ENCODE measurements at regions not wholly inside any gene's neighbourhood (a gene's known extent, or its start where the extent isn't known, plus 50 kb on each side); places are given as distances from the start of the nearest gene placed in this dataset.

DNA sequence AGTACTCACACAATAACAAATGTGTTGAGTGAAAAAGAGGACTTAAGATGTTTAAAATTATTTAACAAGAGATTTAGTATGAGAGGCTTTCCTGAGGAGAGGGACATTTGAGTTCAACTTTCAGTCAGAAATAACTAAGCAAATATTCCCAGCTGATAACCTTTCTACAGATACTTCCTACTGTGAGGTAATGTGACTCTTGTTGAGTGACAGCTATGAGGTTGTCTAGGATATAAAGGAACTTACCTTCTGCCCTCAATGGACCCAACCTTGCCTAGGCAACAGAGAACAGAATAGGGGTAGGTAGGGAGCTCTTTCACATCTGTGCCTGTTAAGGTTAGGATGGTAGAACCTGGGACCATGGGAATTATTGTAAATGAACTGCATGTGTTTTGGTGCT lies 54.7 kb downstream of the GLUD2 start:
- no peak for DNase-seq

DNA sequence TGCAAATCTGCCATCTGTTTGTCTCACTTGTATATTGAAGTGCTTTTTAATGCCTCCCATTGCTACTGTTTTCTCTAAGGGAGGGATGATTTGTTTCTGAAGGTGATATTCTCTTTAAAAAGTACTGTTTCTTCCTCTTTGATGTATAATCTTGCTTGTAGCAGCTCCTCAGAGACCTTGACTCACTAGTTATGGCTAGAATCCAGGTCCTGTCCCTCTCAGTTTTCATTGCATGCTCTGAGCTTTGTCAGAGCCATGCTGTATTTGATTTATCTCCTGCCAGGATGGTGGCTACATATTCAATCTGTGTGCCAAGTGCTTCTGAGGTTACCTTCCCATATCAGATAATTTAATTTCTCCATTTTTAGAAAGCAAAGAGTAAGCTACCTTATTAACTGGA lies 56.0 kb downstream of the GLUD2 start:
- DNase-seq: no peak

DNA sequence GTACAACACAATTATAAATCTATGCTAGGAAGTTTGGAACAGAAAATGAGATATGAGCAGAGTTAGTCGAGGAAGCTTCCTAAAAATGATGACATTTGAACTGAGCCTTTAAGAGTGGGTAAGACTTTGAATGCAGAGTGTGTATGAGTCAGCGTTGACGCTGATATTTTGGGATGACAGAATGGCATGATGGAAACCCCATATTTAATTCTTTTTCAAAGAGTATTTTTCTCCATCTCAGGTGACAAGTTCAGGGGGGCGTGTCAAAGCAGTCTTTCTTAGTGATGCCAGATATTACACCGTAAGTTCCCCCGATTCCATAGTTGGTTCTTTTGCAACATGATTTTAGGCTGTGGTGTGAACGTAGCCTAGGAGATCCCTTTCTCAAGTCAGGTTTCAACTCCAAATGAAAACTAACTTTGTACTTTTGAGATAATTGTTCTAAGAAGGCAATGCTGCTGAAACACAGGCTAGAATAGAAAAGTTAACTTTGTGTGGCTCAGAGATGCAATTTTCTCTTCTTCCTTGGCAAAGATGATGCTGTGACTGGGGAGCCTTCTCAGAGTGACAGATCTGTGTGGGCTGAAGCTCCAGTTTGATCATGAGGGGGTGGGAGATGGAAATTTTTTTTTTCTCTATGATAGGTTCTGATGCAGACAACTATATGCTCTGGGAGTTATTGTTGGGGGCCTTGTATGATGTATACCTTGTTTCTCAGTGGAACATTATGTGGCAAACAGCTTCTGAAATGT lies 59.2 kb downstream of the GLUD2 start:
- no peak for DNase-seq

DNA sequence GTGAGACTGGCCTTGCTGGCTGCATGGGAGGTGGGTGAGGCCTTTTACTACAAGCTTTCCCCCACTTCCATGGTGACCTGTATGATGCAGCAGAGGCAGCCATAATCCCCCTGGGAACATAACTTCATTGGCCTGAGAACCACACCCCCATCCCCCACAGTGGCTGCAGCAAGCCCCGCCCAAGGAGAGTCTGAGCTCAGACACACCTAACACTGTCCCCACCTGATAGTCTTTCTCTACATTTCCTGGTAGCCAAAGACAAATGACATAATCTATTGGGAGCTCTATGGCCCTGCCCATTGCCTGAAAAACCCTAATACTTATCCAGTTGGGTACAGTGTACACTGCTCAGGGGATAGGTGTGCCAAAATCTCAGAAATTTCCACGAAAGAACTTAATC lies 62.6 kb downstream of the GLUD2 start:
- no peak for DNase-seq

DNA sequence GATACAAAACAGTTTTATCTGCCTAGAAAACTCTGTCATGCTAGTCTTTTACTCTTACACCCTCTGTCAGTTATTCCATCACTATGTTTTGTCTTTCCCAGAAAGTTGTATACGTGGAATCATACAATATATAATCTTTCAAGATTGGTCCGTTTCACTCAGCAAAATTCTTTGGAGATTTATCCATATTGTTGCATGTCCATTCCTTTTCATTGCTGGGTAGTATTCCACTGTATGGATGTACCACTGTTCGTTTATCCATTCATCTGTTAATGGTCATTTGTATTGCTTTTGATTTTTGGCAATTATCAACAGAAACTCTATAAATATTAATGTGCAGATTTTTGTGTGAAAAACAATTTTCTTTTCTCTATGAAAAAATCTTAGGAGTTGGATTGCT lies 63.1 kb downstream of the GLUD2 start:
- no peak for DNase-seq

DNA sequence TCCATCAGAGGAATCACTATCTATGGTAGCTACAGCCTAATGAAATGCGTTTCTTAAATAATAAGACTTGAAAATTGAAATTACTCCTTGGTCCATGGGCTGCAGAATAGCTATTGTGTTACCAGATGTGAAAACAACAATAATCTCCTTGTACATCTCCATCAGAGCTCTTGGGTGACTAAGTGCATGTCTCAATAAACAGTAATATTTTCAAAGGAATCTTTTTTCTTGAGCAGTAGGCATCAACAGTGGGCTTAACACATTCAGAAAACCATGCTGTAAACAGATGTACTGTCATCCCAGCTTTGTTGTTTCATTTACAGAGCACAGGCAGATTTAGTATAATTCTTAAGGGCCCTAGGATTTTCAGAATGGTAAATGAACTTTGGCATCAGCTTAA lies 67.3 kb downstream of the GLUD2 start:
- DNase-seq: no peak

DNA sequence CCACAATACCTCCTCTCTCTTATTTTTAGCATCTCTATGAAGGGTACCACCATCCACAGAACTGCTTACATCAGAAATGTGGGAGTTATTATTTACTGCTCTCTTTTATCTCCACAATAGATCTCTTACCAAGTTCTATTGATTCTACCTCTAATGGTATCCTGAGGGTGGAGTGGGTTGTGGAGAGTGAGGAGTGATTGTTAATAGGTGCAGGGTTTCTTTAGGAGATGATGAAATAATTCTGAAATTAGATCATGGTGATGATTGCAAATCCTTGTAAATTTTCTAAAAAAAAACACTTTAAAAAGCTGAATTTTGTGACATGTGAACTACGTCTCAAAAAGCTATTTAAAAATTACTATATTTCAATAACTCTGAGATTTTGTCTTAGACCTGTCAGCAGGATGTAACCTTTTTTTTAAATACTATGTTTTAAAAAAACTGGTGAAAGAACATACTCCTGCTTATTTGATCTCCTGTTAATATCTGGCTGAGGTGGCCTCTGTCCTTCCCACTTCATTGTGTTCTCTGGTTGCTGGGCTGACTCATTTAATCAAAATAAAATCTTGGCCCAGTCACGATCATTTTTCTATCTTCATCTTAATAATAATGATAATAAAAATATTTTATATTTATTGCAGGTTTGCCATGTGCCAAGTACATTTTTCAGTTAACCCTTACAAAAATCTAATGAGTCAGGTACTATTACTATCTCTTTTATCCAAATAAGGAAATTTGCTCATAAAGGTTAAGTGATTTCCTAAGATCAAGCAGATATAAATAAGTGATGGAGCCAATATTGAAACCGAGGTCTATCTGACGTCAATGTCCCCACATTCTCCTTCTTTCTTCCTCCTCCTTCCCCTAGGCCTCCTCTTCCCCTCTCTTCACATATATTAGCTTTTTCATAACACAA lies 73.5 kb downstream of the GLUD2 start:
- no peak for DNase-seq

DNA sequence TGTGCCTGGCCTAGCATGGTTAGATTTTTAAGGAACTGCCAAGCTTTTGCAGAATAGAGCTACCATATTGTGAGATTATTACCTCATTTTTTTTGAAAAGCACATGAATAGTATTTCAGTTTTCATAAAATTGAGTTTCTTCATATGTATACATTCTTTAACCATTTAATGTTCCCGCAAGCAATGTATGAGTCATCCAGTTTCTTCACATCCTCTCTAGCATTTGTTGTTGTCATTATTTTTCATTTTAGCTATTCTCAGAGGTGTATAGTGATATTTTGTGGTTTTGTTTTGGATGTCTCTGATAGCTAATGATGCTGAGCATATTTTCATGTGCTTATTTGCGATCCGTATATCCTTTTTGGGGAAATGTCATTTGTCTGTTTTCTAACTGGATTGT lies 74.9 kb downstream of the GLUD2 start:
- no peak for DNase-seq

DNA sequence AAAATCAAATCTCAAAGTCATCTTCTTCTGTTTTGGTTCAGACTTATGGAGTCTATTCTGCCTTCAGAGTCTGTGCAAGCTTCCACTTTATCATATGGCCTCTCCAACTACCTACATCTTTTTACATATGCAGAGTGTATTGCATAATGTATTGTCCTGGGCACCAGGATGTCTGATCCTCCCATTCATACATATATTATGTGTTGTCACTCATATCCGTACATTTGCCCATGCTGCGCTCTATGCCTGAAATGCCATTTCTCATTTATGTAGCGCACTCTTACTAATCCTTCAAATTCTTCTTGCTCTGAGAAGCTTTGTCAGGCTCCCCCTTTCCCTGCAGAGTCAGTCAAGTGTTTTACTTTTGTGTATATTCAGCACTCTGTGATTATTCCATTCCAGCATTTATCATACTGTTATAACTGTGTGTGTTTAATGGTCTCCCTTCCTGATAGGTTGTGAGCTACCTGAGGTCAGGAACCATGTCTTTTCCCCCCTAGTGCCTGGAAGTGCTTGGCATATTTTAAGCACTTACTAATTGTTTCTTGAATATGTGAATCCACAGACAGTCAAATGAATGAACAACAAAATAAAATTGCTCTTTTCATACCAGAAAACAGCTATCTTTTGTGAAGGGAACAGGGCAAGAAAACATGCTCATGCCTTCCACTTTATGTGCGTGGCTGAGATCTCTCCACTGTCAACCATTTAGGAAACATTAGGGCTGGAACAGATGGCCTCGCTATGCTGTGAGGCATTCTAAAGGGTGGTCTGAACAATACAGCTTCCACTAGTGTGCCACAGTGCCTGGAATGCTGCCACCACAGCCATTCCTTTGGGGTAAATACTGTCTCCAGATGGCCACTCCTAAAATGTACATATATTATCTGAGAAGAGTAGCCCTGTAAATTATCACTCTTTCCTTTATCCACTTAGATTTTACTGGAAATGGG lies 81.8 kb downstream of the GLUD2 start:
- DNase-seq: no peak

DNA sequence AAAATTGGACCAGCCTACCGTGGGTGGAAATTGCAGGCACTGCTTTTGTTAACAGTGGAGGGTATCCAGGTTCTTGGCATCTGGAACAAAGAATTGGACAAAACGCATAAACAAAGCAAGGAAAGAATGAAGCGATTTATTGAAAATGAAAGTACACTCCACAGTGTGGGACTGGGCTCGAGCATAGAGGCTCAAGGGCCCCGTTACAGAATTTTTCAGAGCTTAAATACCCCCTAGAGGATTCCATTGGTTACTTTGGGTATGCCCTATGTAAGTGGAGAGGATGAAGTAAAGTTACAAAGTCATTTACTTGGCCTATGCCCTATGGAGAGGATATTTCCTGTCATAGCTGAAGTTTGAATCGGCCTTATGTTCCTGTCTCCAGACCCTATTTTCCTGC lies 85.3 kb downstream of the GLUD2 start:
- DNase-seq: no peak

DNA sequence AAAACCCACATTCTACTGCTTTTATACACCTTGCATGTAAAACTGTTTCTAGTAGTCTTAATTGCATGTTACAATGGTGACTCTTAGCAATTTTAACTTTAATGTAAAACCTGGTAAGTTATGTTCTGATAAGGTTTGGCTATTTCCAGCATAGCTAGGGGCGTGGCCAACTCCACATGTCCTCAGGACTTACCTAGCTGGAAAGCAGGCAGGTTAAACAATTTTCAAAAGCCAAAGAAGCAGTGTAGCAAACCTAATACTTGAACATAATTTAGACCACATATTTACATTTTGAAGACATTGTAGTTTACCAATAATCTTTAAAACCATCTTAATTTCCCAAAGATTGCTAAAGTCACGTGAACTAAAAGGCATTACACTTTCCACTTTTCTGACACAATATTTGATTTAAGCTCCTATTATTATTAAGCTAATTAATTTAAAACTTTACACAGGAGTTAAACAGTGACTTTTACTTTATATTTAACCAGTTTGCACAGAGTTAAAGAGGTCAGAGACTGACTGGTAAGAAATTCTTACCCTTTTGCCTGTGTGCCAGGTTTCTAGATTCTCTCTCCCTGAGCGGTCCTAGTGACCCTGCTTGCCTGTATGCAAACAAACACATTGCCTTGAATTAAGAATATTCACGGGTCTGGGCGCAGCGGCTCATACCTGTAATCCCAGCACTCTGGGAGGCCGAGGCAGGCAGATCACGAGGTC lies 88.2 kb downstream of the GLUD2 start:
- no peak for DNase-seq

DNA sequence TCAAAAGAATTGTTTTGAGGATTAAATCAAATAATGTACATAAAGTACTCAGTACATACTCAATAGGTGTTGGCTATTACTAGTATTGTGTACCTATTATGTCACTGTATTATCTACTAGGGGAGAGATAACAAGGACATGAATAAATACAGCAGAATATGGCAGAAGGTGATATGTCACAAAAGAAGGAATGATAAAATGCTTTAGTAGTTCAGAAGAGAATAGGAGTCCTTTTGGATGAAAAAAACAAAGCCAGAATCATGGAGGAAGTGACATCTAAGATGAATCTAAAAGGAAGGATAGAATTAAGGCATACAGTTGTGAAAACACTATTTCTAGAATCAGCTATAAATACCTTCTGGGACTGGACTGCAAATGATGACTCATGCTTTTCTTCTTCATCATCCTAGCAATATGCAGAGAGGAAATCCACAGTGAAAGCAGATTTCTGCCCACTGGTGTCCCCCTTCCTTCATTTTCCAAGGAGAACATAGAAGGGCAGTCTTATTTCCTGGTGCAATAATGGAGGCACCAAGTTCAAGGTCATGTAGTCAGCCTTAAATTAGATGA lies 98.7 kb downstream of the GLUD2 start:
- no peak for DNase-seq

DNA sequence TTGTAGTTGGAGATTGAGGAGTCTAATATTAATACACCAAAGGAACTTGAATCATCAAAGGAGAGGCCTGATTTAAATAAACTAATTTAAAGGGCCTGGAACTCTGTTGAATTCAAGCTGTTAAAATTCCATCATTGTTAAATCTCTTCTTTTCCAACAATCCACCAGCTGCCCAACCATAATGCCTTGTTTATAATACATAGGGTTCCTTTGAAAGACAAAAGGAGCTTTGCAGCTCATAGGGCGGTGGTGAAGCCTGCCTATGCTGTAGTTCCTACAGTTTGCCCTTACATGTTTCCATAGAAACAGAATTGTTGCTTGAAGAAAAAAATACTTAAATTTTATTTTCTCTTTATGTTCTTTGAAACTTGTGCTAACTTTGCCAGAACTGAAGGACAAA lies 102.8 kb downstream of the GLUD2 start:
- no peak for DNase-seq

DNA sequence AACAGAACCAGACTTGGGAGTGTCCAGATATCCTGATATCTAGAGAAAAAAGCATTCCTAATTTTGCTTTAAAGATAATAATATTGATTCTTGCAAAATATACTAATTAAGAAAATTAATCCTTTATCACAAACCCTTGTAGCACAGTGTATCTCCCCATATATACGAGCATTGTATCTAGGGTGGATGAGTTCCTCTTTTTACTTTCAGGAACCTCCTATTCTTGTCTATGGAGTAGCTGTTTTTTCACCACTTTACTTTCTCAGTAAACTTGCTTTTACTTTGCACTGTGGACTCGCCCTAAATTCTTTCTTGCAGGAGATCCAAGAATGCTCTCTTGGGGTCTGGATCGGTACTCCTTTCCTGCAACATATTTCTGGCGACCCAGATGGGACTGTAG lies 103.9 kb downstream of the GLUD2 start:
- no peak for DNase-seq

DNA sequence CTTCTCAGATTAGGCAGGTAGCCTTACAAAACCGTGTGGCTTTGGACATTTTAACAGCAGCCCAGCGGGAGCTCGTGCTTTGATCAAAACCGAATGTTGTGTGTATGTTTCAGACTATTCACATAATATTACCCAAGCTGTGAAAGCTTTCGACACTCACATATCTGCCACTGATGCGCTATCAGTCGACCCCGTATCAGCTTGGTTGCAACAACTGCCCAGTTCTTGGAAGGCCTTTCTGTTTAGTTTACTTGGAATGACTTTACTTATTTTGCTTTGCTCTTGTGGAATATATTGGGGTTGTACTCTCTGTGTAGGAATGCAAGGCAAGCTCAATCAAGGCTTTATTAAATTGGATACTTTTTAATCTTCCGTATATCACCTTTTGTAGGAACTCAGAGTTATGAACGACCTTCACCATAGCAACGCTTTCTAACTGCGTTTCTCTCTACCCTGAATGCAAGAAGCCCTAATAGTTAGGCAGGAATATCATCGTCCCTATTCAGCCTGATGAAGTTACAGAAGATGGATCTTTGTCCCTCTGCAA lies 107.5 kb downstream of the GLUD2 start:
- no peak for DNase-seq

DNA sequence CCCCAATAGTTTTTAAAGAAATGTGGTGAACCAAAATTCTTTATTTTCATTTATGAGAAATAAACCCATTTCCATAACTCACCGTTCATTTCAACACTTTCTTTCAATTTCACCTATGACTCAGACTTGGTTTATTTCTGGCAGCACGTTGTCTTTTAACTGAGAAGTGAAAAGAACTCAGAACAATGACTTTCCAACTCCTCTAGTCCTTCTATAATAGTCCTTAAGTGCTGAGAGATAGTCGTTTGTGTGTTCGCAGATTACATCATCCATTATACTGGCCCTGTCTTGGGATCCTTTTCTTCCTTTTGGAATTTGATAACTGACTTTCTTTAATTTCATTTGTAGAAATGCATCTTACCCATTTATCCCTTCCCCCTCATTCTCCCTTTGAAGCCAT lies 113.6 kb downstream of the GLUD2 start:
- no peak for DNase-seq

DNA sequence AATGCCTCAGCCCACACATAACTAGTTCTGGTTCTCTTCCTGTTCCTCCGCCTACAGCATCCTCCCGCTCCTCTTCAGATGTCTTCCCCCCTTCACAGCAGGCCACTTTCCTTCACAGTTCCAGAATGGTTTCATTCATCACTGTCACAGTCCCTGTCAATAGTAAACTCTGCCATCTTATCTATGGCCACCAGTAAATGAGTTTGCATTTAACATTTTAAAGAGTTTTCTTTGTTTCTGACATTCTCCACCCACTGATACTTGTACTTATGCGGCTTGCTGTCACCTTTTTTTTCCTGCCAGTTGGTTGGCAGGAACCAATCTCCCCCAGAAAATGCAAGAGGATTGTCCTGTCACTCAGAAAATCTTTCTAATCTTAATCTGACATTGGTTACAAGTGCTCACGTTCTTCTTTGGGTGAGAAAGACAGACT lies 114.1 kb downstream of the GLUD2 start:
- DNase-seq: no peak

DNA sequence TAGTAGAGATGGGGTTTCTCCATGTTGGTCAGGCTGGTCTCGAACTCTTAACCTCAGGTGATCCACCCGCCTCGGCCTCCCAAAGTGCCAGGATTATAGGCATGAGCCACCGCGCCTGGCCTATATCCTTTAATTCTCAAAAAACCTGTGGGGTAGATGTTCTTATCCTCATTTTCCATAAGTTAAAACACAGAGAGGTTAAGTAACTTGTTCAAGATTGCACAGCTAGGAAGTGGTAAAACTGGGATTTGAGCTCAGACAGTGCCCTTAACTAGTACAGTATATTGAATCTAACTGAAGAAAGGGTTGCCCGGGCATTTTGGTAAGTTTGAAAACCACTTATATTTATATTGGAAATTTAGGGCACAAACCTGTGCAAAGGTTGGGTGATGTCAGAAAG lies 116.0 kb downstream of the GLUD2 start:
- DNase-seq: no peak

DNA sequence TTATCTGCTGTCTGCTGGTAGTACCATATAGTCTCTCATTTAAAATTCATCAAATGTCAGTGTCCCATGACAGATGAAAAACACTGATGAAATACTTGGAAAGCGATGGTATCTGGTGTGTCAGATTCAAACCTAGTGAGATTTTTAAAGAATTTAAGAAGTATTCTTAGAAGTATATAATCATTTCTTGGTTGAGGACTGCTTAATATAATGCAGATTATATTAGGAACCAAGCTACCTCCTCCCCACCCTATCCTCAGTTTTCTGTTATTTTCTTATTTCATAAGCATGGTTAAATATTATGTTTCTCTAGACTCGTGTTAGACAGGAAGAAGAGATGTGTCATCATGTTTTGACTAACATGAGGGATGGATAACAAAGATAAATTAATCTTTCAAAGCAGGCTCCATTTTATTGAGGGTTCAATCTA lies 118.5 kb downstream of the GLUD2 start:
- DNase-seq: no peak

DNA sequence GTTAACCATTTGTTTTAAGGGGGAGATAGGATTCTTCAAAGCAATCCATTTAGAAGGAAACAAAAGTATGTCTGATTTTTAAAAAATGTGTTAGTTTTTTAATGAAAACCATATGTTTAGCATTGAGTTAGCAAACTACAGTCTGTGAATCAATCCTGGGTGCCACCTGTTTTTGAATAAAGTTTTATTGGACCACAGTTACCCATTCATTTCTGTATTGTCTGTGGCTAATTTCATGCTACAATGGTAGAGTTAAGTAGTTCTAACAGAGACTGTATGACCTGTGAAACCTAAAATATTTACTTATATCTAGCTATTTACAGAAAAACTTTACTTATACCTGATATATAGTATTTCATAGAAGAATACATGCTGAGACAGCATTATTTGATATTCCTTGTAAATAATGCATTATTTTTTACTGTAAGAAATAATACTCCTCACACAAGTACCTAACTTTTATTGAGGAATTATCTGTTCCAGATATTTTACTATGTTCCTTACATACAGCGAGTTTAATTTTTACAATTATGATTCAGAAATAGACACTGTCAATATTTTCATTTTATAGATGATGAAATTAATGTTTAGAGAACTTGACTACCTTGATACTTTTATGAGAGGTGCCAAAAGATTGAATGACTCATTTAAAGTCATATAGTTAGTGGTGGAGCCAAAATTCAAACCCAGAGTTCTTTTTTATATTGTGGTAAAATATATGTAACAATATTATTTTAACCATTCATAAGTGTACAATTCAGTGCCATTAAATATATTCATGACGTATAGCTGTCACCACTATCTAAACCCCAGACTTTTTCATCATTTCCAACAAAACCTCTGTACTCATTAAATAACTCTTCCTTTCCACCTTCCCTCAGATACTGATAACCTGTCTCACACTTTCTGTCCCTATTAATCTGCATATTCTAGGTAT lies 122.0 kb downstream of the GLUD2 start:
- DNase-seq: no peak

DNA sequence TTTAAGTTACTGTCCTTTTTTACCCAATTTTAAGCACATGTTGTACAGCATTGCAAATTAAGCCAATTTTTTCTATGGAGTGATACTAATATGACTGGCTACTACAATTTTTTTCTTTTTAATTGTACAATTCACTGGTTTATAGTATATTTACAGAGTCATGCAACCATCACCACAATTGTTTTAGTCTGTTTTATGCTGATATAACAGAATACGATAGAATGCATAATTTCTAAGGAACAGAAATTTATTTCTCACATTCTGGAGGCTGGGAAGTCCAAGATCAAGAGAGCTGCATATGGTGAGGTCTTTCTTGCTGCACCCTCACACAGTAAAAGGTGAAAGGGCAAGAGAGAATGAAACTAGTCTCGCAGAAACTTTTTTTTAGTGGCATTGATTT lies 125.3 kb downstream of the GLUD2 start:
- no peak for DNase-seq
